Body of pancreas (tissue), 4 donors: ENCODE measurements at regions not wholly inside any gene's neighbourhood (a gene's known extent, or its start where the extent isn't known, plus 50 kb on each side); places are given as distances from the start of the nearest gene placed in this dataset.

Source experiments
- POLR2A ChIP-seq, 3 donors: fragments of 450-650 bp; IDR thresholded peaks; one replicate each; pipeline ENCODE4 v1.6.1; 2016; ENCODE audit warnings: antibody characterized with exemption in 3 of 3, mild to moderate bottlenecking in 2 of 3
- TF ChIP-seq, protein P1 (sequence below), 7 experiments: fragments of 450-650 bp in 4 of 7; fragments of 200-600 bp in 3 of 7; sonication (generic) in 3 of 7; IDR thresholded peaks; one replicate each; pipeline ENCODE4 v1.5.1; 2016 to 2019; ENCODE audit warnings: antibody characterized with exemption in 7 of 7

DNA sequence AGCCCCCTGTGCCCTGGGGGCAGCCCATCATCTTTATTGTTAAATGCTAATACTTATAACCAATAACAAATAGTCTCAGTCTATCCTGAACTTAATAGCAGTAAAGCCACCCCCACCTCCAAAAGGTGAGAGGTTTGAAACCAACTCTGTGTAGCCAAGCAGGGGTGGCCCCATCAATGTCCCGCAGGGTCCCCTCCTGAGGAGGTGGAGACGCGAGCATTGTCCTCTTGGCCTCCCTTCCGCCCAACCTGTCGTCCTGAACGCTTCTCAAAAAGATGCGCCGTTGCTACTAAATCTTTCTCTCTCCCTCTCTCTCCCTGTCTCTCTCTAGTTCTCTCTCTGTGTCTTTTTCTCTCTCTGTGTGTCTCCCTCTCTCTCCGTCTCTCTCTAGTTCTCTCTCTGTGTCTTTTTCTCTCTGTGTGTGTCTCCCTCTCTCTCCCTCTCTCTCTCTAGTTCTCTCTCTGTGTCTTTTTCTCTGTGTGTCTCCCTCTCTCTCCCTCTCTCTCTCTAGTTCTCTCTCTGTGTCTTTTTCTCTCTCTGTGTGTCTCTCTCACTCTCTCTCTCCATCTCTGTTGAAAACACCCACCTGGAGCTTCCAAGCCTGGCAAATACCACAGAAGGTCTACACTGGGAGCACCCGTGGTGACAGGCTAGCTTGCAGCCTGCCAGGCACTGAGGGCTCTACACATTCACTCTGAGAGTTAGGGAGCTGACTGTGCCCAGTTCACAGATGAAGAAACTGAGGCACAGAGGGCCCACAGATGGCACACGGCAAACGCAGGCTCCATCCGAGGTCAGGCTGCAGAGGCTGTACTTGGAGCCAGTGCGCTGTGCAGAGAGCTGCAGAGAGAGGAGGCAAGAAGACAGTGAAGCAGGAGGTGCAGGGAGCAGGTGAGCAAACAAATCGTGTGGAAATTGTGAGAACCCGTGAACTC lies 185.9 kb downstream of the C16orf95 start:
- TF ChIP-seq, protein P1, sequence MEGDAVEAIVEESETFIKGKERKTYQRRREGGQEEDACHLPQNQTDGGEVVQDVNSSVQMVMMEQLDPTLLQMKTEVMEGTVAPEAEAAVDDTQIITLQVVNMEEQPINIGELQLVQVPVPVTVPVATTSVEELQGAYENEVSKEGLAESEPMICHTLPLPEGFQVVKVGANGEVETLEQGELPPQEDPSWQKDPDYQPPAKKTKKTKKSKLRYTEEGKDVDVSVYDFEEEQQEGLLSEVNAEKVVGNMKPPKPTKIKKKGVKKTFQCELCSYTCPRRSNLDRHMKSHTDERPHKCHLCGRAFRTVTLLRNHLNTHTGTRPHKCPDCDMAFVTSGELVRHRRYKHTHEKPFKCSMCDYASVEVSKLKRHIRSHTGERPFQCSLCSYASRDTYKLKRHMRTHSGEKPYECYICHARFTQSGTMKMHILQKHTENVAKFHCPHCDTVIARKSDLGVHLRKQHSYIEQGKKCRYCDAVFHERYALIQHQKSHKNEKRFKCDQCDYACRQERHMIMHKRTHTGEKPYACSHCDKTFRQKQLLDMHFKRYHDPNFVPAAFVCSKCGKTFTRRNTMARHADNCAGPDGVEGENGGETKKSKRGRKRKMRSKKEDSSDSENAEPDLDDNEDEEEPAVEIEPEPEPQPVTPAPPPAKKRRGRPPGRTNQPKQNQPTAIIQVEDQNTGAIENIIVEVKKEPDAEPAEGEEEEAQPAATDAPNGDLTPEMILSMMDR (IDR thresholded peaks at IDR 0.05), result no peak
- no peak for TF ChIP-seq POLR2A (IDR thresholded peaks at IDR 0.05)
